ENCODE measurements at regions not wholly inside any gene's neighbourhood (a gene's known extent, or its start where the extent isn't known, plus 50 kb on each side); places are given as distances from the start of the nearest gene placed in this dataset.

- TF ChIP-seq CTCF (IDR thresholded peaks at IDR 0.05) (no peak), POLR2A (IDR thresholded peaks at IDR 0.05) (no peak)
- no peak for DNase-seq
- Histone ChIP-seq H3K9me3 (no peaks in the 10 kb centered on the region), H3K27me3 (no peaks in the 10 kb centered on the region), H3K4me3 (no peak overlapping the region), H3K4me1 (no peaks in the 10 kb centered on the region), H3K36me3 (no peaks in the 10 kb centered on the region), H3K27ac (no peak overlapping the region)
- intact Hi-C loops (cut with DNase I; ENCODE audit: low total_unique reads) = no loop called here
Observed at GRCh38 chr4:54496412-54496811, 161.3 kb upstream of the KIT start.

GRCh38 chr4:54497947-54498346 is 159.8 kb upstream of the KIT start:
- TF ChIP-seq CTCF (IDR thresholded peaks at IDR 0.05) (no peak), POLR2A (IDR thresholded peaks at IDR 0.05) (no peak)

GRCh38 chr4:54498661-54499111 is 159.1 kb upstream of the KIT start:
- no peak for TF ChIP-seq POLR2A (IDR thresholded peaks at IDR 0.05)
- no peak for TF ChIP-seq CTCF (IDR thresholded peaks at IDR 0.05)
- Histone ChIP-seq H3K9me3 (no peaks in the 10 kb centered on the region), H3K36me3 (no peaks in the 10 kb centered on the region), H3K4me1 (no peaks in the 10 kb centered on the region), H3K27me3 (no peaks in the 10 kb centered on the region), H3K4me3 (no peak overlapping the region), H3K27ac (no peak overlapping the region)
- DNase-seq = no peak
- intact Hi-C loops (cut with DNase I; ENCODE audit: low total_unique reads) = no loop called here

More at GRCh38 chr4:54497947-54498346, 159.8 kb upstream of the KIT start:
- Histone ChIP-seq H3K27me3 (no peaks in the 10 kb centered on the region), H3K4me3 (no peak overlapping the region), H3K4me1 (no peaks in the 10 kb centered on the region), H3K36me3 (no peaks in the 10 kb centered on the region), H3K9me3 (no peaks in the 10 kb centered on the region), H3K27ac (no peak overlapping the region)
- DNase-seq = no peak
- intact Hi-C loops (cut with DNase I; ENCODE audit: low total_unique reads) = no loop called here

- no peaks in the 10 kb centered on the region for H3K27me3 ChIP-seq
- H3K9me3 ChIP-seq = no peaks in the 10 kb centered on the region
- TF ChIP-seq POLR2A (IDR thresholded peaks at IDR 0.05) (no peak), CTCF (IDR thresholded peaks at IDR 0.05) (no peak)
- no peaks in the 10 kb centered on the region for H3K36me3 ChIP-seq
- no peak overlapping the region for H3K4me3 ChIP-seq
- no peak overlapping the region for H3K27ac ChIP-seq
- DNase-seq = no peak
- intact Hi-C loops (cut with DNase I; ENCODE audit: low total_unique reads) = no loop called here
- no peaks in the 10 kb centered on the region for H3K4me1 ChIP-seq
Observed at GRCh38 chr4:54499308-54500074, 158.3 kb upstream of the KIT start.

- no peak overlapping the region for H3K27ac ChIP-seq
- H3K4me1 ChIP-seq = no peaks in the 10 kb centered on the region
- no peaks in the 10 kb centered on the region for H3K36me3 ChIP-seq
- no peaks in the 10 kb centered on the region for H3K27me3 ChIP-seq
- no peak for DNase-seq
- no peak for TF ChIP-seq CTCF (IDR thresholded peaks at IDR 0.05)
- TF ChIP-seq POLR2A (IDR thresholded peaks at IDR 0.05) = no peak
- H3K4me3 ChIP-seq = no peak overlapping the region
- intact Hi-C loops (cut with DNase I; ENCODE audit: low total_unique reads) = no loop called here
- H3K9me3 ChIP-seq = no peaks in the 10 kb centered on the region
Observed at GRCh38 chr4:54505362-54505761, 152.4 kb upstream of the KIT start.
